ENCODE measurements at regions not wholly inside any gene's neighbourhood (a gene's known extent, or its start where the extent isn't known, plus 50 kb on each side); places are given as distances from the start of the nearest gene placed in this dataset.

- Histone ChIP-seq H3K4me2 (ENCODE audit: low read length) (no peak overlapping the region), H3K9ac (ENCODE audit: low read length) (no peak overlapping the region), H3K36me3 (replicated peaks; ENCODE audit: low read depth, low read length) (no peaks in the 10 kb centered on the region), H3K9me3 (ENCODE audit: insufficient read depth, low read length) (no peaks in the 10 kb centered on the region), H2AFZ (ENCODE audit: low read depth, low read length) (no peak overlapping the region), H3K79me2 (ENCODE audit: low read length) (no peaks in the 10 kb centered on the region), H4K20me1 (ENCODE audit: insufficient read depth, low read length) (no peaks in the 10 kb centered on the region), H3K27me3 (ENCODE audit: low read depth, low read length) (no peaks in the 10 kb centered on the region), H3K4me3 (ENCODE audit: low read length) (no peak overlapping the region), H3K27ac (ENCODE audit: low read length) (no peak overlapping the region), H3K4me1 (ENCODE audit: low read length) (no peaks in the 10 kb centered on the region)
- TF ChIP-seq CTCF (IDR thresholded peaks at IDR 0.05; ENCODE audit: low read depth, low read length) (peak; percentile 61), EZH2phosphoT487 (IDR thresholded peaks at IDR 0.05; ENCODE audit: low read depth) (no peak)
Measured at GRCh38 chr1:187476671-187477070, 647.9 kb downstream of the PLA2G4A start.

GRCh38 chr1:187477103-187477502 lies 648.4 kb downstream of the PLA2G4A start:
- Histone ChIP-seq H3K4me2 (ENCODE audit: low read length) (no peak overlapping the region), H2AFZ (ENCODE audit: low read depth, low read length) (no peak overlapping the region), H3K27me3 (ENCODE audit: low read depth, low read length) (no peaks in the 10 kb centered on the region), H3K79me2 (ENCODE audit: low read length) (no peaks in the 10 kb centered on the region), H3K9ac (ENCODE audit: low read length) (no peak overlapping the region), H4K20me1 (ENCODE audit: insufficient read depth, low read length) (no peaks in the 10 kb centered on the region), H3K9me3 (ENCODE audit: insufficient read depth, low read length) (no peaks in the 10 kb centered on the region), H3K36me3 (replicated peaks; ENCODE audit: low read depth, low read length) (no peaks in the 10 kb centered on the region), H3K4me3 (ENCODE audit: low read length) (no peak overlapping the region), H3K27ac (ENCODE audit: low read length) (no peak overlapping the region), H3K4me1 (ENCODE audit: low read length) (no peaks in the 10 kb centered on the region)
- no peak for TF ChIP-seq EZH2phosphoT487 (IDR thresholded peaks at IDR 0.05; ENCODE audit: low read depth)
- TF ChIP-seq CTCF (IDR thresholded peaks at IDR 0.05; ENCODE audit: low read depth, low read length) = no peak

- Histone ChIP-seq H3K4me2 (ENCODE audit: low read length) (no peak overlapping the region), H3K79me2 (ENCODE audit: low read length) (no peaks in the 10 kb centered on the region), H3K4me3 (ENCODE audit: low read length) (no peak overlapping the region)
Measured at GRCh38 chr1:187477535-187477934, 648.8 kb downstream of the PLA2G4A start.

GRCh38 chr1:187481581-187482148 lies 652.9 kb downstream of the PLA2G4A start:
- no peak for TF ChIP-seq CTCF (IDR thresholded peaks at IDR 0.05; ENCODE audit: low read depth, low read length)
- no peak for TF ChIP-seq EZH2phosphoT487 (IDR thresholded peaks at IDR 0.05; ENCODE audit: low read depth)
- Histone ChIP-seq H3K4me2 (ENCODE audit: low read length) (no peak overlapping the region), H3K4me1 (ENCODE audit: low read length) (no peaks in the 10 kb centered on the region), H3K27ac (ENCODE audit: low read length) (no peak overlapping the region), H3K79me2 (ENCODE audit: low read length) (no peaks in the 10 kb centered on the region), H4K20me1 (ENCODE audit: insufficient read depth, low read length) (no peaks in the 10 kb centered on the region), H3K9ac (ENCODE audit: low read length) (no peak overlapping the region), H3K27me3 (ENCODE audit: low read depth, low read length) (no peaks in the 10 kb centered on the region), H3K36me3 (replicated peaks; ENCODE audit: low read depth, low read length) (no peaks in the 10 kb centered on the region), H3K4me3 (ENCODE audit: low read length) (no peak overlapping the region), H3K9me3 (ENCODE audit: insufficient read depth, low read length) (no peaks in the 10 kb centered on the region), H2AFZ (ENCODE audit: low read depth, low read length) (no peak overlapping the region)

More at GRCh38 chr1:187477535-187477934, 648.8 kb downstream of the PLA2G4A start:
- H3K27ac ChIP-seq (ENCODE audit: low read length) = no peak overlapping the region
- H3K36me3 ChIP-seq (replicated peaks; ENCODE audit: low read depth, low read length) = no peaks in the 10 kb centered on the region
- H4K20me1 ChIP-seq (ENCODE audit: insufficient read depth, low read length) = no peaks in the 10 kb centered on the region
- H2AFZ ChIP-seq (ENCODE audit: low read depth, low read length) = no peak overlapping the region
- H3K4me1 ChIP-seq (ENCODE audit: low read length) = no peaks in the 10 kb centered on the region
- TF ChIP-seq CTCF (IDR thresholded peaks at IDR 0.05; ENCODE audit: low read depth, low read length) = no peak
- TF ChIP-seq EZH2phosphoT487 (IDR thresholded peaks at IDR 0.05; ENCODE audit: low read depth) = no peak
- no peaks in the 10 kb centered on the region for H3K27me3 ChIP-seq (ENCODE audit: low read depth, low read length)
- H3K9ac ChIP-seq (ENCODE audit: low read length) = no peak overlapping the region
- no peaks in the 10 kb centered on the region for H3K9me3 ChIP-seq (ENCODE audit: insufficient read depth, low read length)

All from OCI-LY3 (cell line).